ENCODE measurements at regions not wholly inside any gene's neighbourhood (a gene's known extent, or its start where the extent isn't known, plus 50 kb on each side); places are given as distances from the start of the nearest gene placed in this dataset.

DNA sequence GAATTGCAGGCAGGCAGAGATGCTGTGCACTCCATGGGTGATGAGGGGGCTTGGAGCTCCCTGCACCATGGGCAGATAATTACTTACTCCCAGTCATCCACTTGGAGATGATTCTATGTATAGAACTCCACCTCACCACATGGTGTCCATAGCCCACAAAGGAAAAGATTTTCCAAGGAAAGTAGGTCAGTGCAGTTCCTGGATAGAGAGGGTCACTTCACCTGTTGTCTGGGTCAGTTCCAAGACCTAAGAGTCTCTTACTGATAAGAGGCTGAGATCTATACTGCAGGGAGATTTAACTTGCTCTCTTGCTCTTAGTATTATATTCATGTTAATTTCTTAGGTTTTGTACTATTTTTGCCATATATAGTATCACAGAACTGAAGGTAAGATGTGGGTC, 113.9 kb upstream of the BRINP1 start:
- TF ChIP-seq, protein P1, sequence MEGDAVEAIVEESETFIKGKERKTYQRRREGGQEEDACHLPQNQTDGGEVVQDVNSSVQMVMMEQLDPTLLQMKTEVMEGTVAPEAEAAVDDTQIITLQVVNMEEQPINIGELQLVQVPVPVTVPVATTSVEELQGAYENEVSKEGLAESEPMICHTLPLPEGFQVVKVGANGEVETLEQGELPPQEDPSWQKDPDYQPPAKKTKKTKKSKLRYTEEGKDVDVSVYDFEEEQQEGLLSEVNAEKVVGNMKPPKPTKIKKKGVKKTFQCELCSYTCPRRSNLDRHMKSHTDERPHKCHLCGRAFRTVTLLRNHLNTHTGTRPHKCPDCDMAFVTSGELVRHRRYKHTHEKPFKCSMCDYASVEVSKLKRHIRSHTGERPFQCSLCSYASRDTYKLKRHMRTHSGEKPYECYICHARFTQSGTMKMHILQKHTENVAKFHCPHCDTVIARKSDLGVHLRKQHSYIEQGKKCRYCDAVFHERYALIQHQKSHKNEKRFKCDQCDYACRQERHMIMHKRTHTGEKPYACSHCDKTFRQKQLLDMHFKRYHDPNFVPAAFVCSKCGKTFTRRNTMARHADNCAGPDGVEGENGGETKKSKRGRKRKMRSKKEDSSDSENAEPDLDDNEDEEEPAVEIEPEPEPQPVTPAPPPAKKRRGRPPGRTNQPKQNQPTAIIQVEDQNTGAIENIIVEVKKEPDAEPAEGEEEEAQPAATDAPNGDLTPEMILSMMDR (IDR thresholded peaks at IDR 0.05) = no peak
- no peak for DNase-seq

DNA sequence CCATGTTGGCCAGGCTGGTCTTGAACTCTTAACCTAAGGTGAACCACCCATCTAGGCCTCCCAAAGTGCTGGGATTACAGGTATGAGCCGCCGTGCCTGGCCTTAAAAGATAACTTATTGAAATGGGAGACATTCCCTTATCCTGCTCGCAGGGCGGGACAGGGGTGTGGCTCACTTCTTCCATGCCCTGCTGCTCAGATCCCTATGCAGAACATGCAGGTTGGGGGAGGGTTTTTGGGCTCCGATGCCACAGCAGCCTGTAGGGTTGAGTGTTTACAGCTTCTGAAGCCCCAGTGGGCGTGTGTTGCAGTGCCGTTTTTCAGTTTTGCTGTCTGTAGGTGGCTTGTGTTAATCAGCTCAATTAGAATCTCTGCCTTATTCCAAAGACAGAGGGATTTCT, 108.0 kb upstream of the BRINP1 start:
- Histone ChIP-seq H3K9me3 (no peaks in the 10 kb centered on the region), H3K27ac (no peak overlapping the region), H3K4me3 (no peak overlapping the region), H3K4me1 (no peaks in the 10 kb centered on the region), H3K27me3 (ENCODE audit: insufficient read depth in 3 of 3, low read length in 2 of 3) (no peaks in the 10 kb centered on the region), H3K36me3 (ENCODE audit: insufficient read depth in 1 of 2, low read depth in 1 of 2) (no peaks in the 10 kb centered on the region)
- ATAC-seq (no peak), DNase-seq (no peak)
- intact Hi-C loops (cut with DNase I) = no loop called here
- 76 to 82% (median 81%) methylated on average over 7 of the region's 7 CpGs for WGBS, 3 donors
- TF ChIP-seq, protein P1 (IDR thresholded peaks at IDR 0.05) = no peak

More for the DNA sequence above, 113.9 kb upstream of the BRINP1 start:
- no peak overlapping the region for H3K27ac ChIP-seq
- intact Hi-C loops (cut with DNase I) = no loop called here
- H3K4me1 ChIP-seq = no peaks in the 10 kb centered on the region
- H3K36me3 ChIP-seq (ENCODE audit: insufficient read depth in 1 of 2, low read depth in 1 of 2) = no peaks in the 10 kb centered on the region
- ATAC-seq = no peak
- no peaks in the 10 kb centered on the region for H3K9me3 ChIP-seq
- no peak overlapping the region for H3K4me3 ChIP-seq
- no peaks in the 10 kb centered on the region for H3K27me3 ChIP-seq (ENCODE audit: insufficient read depth in 3 of 3, low read length in 2 of 3)

DNA sequence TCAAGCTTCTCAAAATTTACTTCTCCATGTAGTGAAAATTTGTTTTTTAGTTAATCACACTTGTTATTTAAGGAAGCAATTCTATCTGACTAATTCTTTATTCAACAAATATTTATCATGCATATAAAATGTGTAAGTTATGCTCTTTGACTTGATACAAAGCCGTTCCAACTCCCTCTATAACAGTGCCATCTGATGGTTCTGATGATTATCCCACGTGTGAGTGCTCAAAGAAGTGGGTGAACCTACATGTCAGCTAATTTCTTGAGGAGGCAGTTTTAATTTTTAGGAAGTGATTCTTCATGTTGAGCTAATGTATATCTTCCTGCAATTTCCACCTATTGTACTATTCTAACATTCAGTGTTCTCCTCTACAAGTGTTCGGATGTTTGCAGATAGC, 88.8 kb upstream of the BRINP1 start:
- H3K4me1 ChIP-seq = no peaks in the 10 kb centered on the region
- no peak for DNase-seq
- ATAC-seq = no peak
- H3K36me3 ChIP-seq (ENCODE audit: insufficient read depth in 1 of 2, low read depth in 1 of 2) = no peaks in the 10 kb centered on the region
- no peaks in the 10 kb centered on the region for H3K27me3 ChIP-seq (ENCODE audit: insufficient read depth in 3 of 3, low read length in 2 of 3)
- TF ChIP-seq, protein P1 (IDR thresholded peaks at IDR 0.05) = no peak
- no peak overlapping the region for H3K27ac ChIP-seq
- no peaks in the 10 kb centered on the region for H3K9me3 ChIP-seq
- intact Hi-C loops (cut with DNase I) = no loop called here
- 43 to 54% (median 49%) methylated on average over 3 of the region's 3 CpGs for WGBS, 3 donors
- H3K4me3 ChIP-seq = no peak overlapping the region

DNA sequence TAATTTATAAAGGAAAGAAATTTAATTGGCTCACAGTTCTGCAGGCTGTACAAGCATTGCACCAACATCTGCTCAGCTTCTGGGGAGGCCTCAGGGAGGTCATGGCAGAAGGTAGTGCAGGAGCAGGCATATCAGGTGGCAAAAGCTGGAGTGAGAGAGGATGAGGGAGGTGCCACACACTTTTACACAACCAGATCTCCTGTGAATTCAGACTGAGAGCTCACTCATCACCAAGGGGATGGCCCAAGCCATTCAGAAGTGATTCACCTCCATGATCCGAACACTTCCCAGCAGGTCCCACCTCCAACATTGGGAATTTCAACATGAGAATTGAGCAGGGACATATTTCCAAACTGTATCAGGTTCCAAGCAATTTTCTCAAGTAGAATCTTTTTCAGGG, 84.7 kb upstream of the BRINP1 start:
- H3K36me3 ChIP-seq (ENCODE audit: insufficient read depth in 1 of 2, low read depth in 1 of 2) = no peaks in the 10 kb centered on the region
- H3K27ac ChIP-seq = no peak overlapping the region
- H3K4me3 ChIP-seq = no peak overlapping the region
- TF ChIP-seq, protein P1 (IDR thresholded peaks at IDR 0.05) = no peak
- H3K4me1 ChIP-seq = no peaks in the 10 kb centered on the region
- no peaks in the 10 kb centered on the region for H3K27me3 ChIP-seq (ENCODE audit: insufficient read depth in 3 of 3, low read length in 2 of 3)
- DNase-seq (no peak), ATAC-seq (no peak)
- H3K9me3 ChIP-seq = no peaks in the 10 kb centered on the region
- intact Hi-C loops (cut with DNase I) = no loop called here
- 73 to 85% (median 80%) methylated on average over 1 of the region's 1 CpG for WGBS, 3 donors

DNA sequence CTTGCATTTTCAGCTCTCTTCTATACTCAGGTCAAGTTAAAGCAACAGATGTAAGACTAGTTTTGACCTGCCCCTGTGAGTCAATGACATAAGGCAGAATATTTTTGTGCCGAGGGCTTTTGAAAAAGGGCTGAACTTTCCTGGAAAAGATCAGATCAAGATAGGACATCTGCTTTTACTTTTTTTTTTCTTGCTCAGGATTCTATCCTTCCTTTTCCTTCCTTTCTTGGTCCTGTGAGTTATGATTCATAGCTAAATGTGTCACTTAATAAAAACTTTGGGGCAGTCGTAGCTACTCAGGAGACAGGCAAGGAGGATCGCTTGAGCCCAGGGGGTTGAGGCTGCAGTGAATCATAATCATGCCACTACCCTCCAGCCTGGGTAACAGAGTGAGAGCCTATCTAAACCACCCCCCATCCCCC, 84.3 kb upstream of the BRINP1 start:
- no peaks in the 10 kb centered on the region for H3K27me3 ChIP-seq (ENCODE audit: insufficient read depth in 3 of 3, low read length in 2 of 3)
- H3K9me3 ChIP-seq = no peaks in the 10 kb centered on the region
- no peaks in the 10 kb centered on the region for H3K4me1 ChIP-seq
- no peak overlapping the region for H3K27ac ChIP-seq
- no peaks in the 10 kb centered on the region for H3K36me3 ChIP-seq (ENCODE audit: insufficient read depth in 1 of 2, low read depth in 1 of 2)
- DNase-seq (no peak), ATAC-seq (no peak)
- 60 to 62% (median 60%) methylated on average over 3 of the region's 3 CpGs for WGBS, 3 donors
- intact Hi-C loops (cut with DNase I) = no loop called here
- TF ChIP-seq, protein P1 (IDR thresholded peaks at IDR 0.05) = no peak
- no peak overlapping the region for H3K4me3 ChIP-seq

Measured in psoas muscle (tissue), 7 donors.